ENCODE measurements at regions not wholly inside any gene's neighbourhood (a gene's known extent, or its start where the extent isn't known, plus 50 kb on each side); places are given as distances from the start of the nearest gene placed in this dataset.

- Histone ChIP-seq H3K9me3 (replicated peaks) (no peaks in the 10 kb centered on the region), H3K4me1 (replicated peaks) (peaks cover 39% of the 10 kb centered on the region), H3K27me3 (replicated peaks) (no peaks in the 10 kb centered on the region), H3K27ac (no peak overlapping the region), H3K4me3 (no peak overlapping the region), H3K36me3 (no peaks in the 10 kb centered on the region)
- no peak for DNase-seq (ENCODE audit: low read depth in 1 of 2, low spot score in 2 of 2)
Measured at GRCh38 chr2:21441442-21441841, 317.7 kb downstream of the TDRD15 start.

- Histone ChIP-seq H3K9me3 (replicated peaks) (no peaks in the 10 kb centered on the region), H3K4me3 (no peak overlapping the region), H3K36me3 (no peaks in the 10 kb centered on the region), H3K4me1 (replicated peaks) (peaks cover 42% of the 10 kb centered on the region), H3K27me3 (replicated peaks) (no peaks in the 10 kb centered on the region), H3K27ac (peak overlapping the region; percentile 27)
- DNase-seq (ENCODE audit: low read depth in 1 of 2, low spot score in 2 of 2), result peak in 1 of 2 experiments; percentile 19
Measured at GRCh38 chr2:21443494-21444105, 319.8 kb downstream of the TDRD15 start.

GRCh38 chr2:21449881-21450280 lies 326.1 kb downstream of the TDRD15 start:
- Histone ChIP-seq H3K4me1 (replicated peaks) (peaks cover 53% of the 10 kb centered on the region), H3K9me3 (replicated peaks) (no peaks in the 10 kb centered on the region), H3K36me3 (no peaks in the 10 kb centered on the region), H3K27ac (no peak overlapping the region), H3K4me3 (no peak overlapping the region), H3K27me3 (replicated peaks) (no peaks in the 10 kb centered on the region)
- no peak for DNase-seq (ENCODE audit: low read depth in 1 of 2, low spot score in 2 of 2)

GRCh38 chr2:21451403-21451802 lies 327.6 kb downstream of the TDRD15 start:
- Histone ChIP-seq H3K36me3 (no peaks in the 10 kb centered on the region), H3K9me3 (replicated peaks) (no peaks in the 10 kb centered on the region), H3K4me1 (replicated peaks) (peaks cover 38% of the 10 kb centered on the region), H3K27ac (peak overlapping the region; percentile 59), H3K4me3 (no peak overlapping the region), H3K27me3 (replicated peaks) (no peaks in the 10 kb centered on the region)
- DNase-seq (ENCODE audit: low read depth in 1 of 2, low spot score in 2 of 2), result peak in 1 of 2 experiments; percentile 15

GRCh38 chr2:21452263-21452662 lies 328.5 kb downstream of the TDRD15 start:
- Histone ChIP-seq H3K4me3 (no peak overlapping the region), H3K27ac (no peak overlapping the region; the same call in 1 of the 2 replicates), H3K27me3 (replicated peaks) (no peaks in the 10 kb centered on the region), H3K36me3 (no peaks in the 10 kb centered on the region), H3K9me3 (replicated peaks) (no peaks in the 10 kb centered on the region), H3K4me1 (replicated peaks) (peaks cover 34% of the 10 kb centered on the region)
- DNase-seq (ENCODE audit: low read depth in 1 of 2, low spot score in 2 of 2), result no peak

- Histone ChIP-seq H3K9me3 (replicated peaks) (no peaks in the 10 kb centered on the region), H3K27me3 (replicated peaks) (no peaks in the 10 kb centered on the region), H3K27ac (no peak overlapping the region), H3K36me3 (no peaks in the 10 kb centered on the region), H3K4me3 (no peak overlapping the region), H3K4me1 (replicated peaks) (peaks cover 34% of the 10 kb centered on the region)
- DNase-seq (ENCODE audit: low read depth in 1 of 2, low spot score in 2 of 2), result no peak
Measured at GRCh38 chr2:21452678-21453077, 328.9 kb downstream of the TDRD15 start.

GRCh38 chr2:21453723-21454450 lies 330.1 kb downstream of the TDRD15 start:
- no peaks in the 10 kb centered on the region for H3K9me3 ChIP-seq (replicated peaks)
- no peak overlapping the region for H3K27ac ChIP-seq
- no peaks in the 10 kb centered on the region for H3K36me3 ChIP-seq
- no peak for DNase-seq (ENCODE audit: low read depth in 1 of 2, low spot score in 2 of 2)
- peaks cover 34% of the 10 kb centered on the region for H3K4me1 ChIP-seq (replicated peaks)
- H3K4me3 ChIP-seq, result no peak overlapping the region
- no peaks in the 10 kb centered on the region for H3K27me3 ChIP-seq (replicated peaks)

- no peak overlapping the region for H3K4me3 ChIP-seq
- H3K4me1 ChIP-seq (replicated peaks), result peaks cover 34% of the 10 kb centered on the region
- H3K27ac ChIP-seq, result no peak overlapping the region
- no peaks in the 10 kb centered on the region for H3K27me3 ChIP-seq (replicated peaks)
- no peak for DNase-seq (ENCODE audit: low read depth in 1 of 2, low spot score in 2 of 2)
- no peaks in the 10 kb centered on the region for H3K9me3 ChIP-seq (replicated peaks)
- no peaks in the 10 kb centered on the region for H3K36me3 ChIP-seq
Measured at GRCh38 chr2:21454839-21455238, 331.1 kb downstream of the TDRD15 start.

- Histone ChIP-seq H3K4me3 (no peak overlapping the region), H3K4me1 (replicated peaks) (peaks cover 15% of the 10 kb centered on the region), H3K36me3 (no peaks in the 10 kb centered on the region), H3K27me3 (replicated peaks) (no peaks in the 10 kb centered on the region), H3K27ac (no peak overlapping the region), H3K9me3 (replicated peaks) (no peaks in the 10 kb centered on the region)
- no peak for DNase-seq (ENCODE audit: low read depth in 1 of 2, low spot score in 2 of 2)
Measured at GRCh38 chr2:21461754-21462240, 338.0 kb downstream of the TDRD15 start.

GRCh38 chr2:21466341-21466927 lies 342.7 kb downstream of the TDRD15 start:
- DNase-seq (ENCODE audit: low read depth in 1 of 2, low spot score in 2 of 2), result peak in 1 of 2 experiments; percentile 77
- no peaks in the 10 kb centered on the region for H3K27me3 ChIP-seq (replicated peaks)
- no peak overlapping the region for H3K4me3 ChIP-seq
- H3K4me1 ChIP-seq (replicated peaks), result peaks cover 38% of the 10 kb centered on the region
- no peaks in the 10 kb centered on the region for H3K36me3 ChIP-seq
- H3K27ac ChIP-seq, result peak overlapping the region; percentile 70
- no peaks in the 10 kb centered on the region for H3K9me3 ChIP-seq (replicated peaks)

GRCh38 chr2:21467280-21467818 lies 343.6 kb downstream of the TDRD15 start:
- DNase-seq (ENCODE audit: low read depth in 1 of 2, low spot score in 2 of 2), result no peak
- Histone ChIP-seq H3K9me3 (replicated peaks) (no peaks in the 10 kb centered on the region), H3K4me1 (replicated peaks) (peaks cover 38% of the 10 kb centered on the region), H3K4me3 (no peak overlapping the region), H3K27me3 (replicated peaks) (no peaks in the 10 kb centered on the region), H3K36me3 (no peaks in the 10 kb centered on the region), H3K27ac (peak overlapping the region; percentile 60)

GRCh38 chr2:21467910-21468309 lies 344.1 kb downstream of the TDRD15 start:
- Histone ChIP-seq H3K4me1 (replicated peaks) (peaks cover 38% of the 10 kb centered on the region), H3K27me3 (replicated peaks) (no peaks in the 10 kb centered on the region), H3K4me3 (no peak overlapping the region), H3K36me3 (no peaks in the 10 kb centered on the region), H3K27ac (peak overlapping the region; percentile 60), H3K9me3 (replicated peaks) (no peaks in the 10 kb centered on the region)
- peak; percentile 44 to 78 for DNase-seq (ENCODE audit: low read depth in 1 of 2, low spot score in 2 of 2)

GRCh38 chr2:21468624-21469023 lies 344.9 kb downstream of the TDRD15 start:
- H3K9me3 ChIP-seq (replicated peaks), result no peaks in the 10 kb centered on the region
- H3K4me3 ChIP-seq, result no peak overlapping the region
- no peaks in the 10 kb centered on the region for H3K27me3 ChIP-seq (replicated peaks)
- peak overlapping the region; percentile 44 for H3K27ac ChIP-seq
- no peaks in the 10 kb centered on the region for H3K36me3 ChIP-seq
- peaks cover 38% of the 10 kb centered on the region for H3K4me1 ChIP-seq (replicated peaks)
- no peak for DNase-seq (ENCODE audit: low read depth in 1 of 2, low spot score in 2 of 2)

- H3K4me1 ChIP-seq (replicated peaks), result peaks cover 38% of the 10 kb centered on the region
- H3K27me3 ChIP-seq (replicated peaks), result no peaks in the 10 kb centered on the region
- no peaks in the 10 kb centered on the region for H3K36me3 ChIP-seq
- H3K27ac ChIP-seq, result no peak overlapping the region
- DNase-seq (ENCODE audit: low read depth in 1 of 2, low spot score in 2 of 2), result no peak
- no peak overlapping the region for H3K4me3 ChIP-seq
- no peaks in the 10 kb centered on the region for H3K9me3 ChIP-seq (replicated peaks)
Measured at GRCh38 chr2:21469158-21469557, 345.4 kb downstream of the TDRD15 start.

All from SJSA1 (cell line).